Stimulated activated CD8-positive, alpha-beta memory T cell treated with anti-CD3 and anti-CD28 coated beads, Interleukin-4, amount 100 ng/mL, for 24 hours (primary cell): ENCODE measurements at regions not wholly inside any gene's neighbourhood (a gene's known extent, or its start where the extent isn't known, plus 50 kb on each side); places are given as distances from the start of the nearest gene placed in this dataset.

Experiments
- DNase-seq: peaks from one replicate; pipeline ENCODE4 v3.0.0-alpha.2; 2020; ENCODE audit warnings: low read depth

GRCh38 chr10:4733150-4733842, 92.7 kb upstream of the AKR1E2 start:
- no peak for DNase-seq

GRCh38 chr10:4730998-4731397, 95.0 kb upstream of the AKR1E2 start:
- DNase-seq, result no peak

DNA sequence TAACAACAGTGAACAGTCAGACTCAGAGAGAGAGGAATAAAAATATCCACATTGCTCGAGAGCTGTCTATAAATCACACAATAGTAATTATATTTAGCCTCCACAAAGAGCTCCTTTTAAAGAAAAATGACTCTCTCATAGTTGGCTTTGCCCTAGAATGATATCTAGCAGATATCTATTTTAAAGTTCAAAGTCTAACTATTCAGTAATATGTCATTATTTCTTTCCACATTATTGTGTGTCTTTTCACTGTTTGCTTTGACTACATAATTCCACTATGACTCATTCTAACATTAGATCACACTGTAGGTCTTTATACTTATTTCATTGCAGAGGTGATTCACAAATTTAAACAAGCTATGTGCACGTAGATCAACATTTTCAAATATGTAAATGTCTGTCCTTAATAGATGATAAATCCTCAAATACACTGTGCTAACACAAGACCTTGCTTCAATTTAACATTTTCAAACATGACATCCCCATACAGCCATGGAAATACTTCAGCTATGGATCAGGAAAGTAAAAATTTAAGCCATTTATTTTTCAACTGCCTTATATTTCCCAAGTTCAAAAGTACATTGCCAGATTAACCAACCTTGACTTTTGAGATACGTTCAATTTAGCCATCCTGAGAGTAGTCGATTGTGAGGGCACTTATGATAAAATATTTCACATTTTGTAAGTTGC, 99.9 kb upstream of the AKR1E2 start:
- no peak for DNase-seq

- no peak for DNase-seq
Observed at GRCh38 chr10:4723860-4724259, 102.1 kb upstream of the AKR1E2 start.

DNA sequence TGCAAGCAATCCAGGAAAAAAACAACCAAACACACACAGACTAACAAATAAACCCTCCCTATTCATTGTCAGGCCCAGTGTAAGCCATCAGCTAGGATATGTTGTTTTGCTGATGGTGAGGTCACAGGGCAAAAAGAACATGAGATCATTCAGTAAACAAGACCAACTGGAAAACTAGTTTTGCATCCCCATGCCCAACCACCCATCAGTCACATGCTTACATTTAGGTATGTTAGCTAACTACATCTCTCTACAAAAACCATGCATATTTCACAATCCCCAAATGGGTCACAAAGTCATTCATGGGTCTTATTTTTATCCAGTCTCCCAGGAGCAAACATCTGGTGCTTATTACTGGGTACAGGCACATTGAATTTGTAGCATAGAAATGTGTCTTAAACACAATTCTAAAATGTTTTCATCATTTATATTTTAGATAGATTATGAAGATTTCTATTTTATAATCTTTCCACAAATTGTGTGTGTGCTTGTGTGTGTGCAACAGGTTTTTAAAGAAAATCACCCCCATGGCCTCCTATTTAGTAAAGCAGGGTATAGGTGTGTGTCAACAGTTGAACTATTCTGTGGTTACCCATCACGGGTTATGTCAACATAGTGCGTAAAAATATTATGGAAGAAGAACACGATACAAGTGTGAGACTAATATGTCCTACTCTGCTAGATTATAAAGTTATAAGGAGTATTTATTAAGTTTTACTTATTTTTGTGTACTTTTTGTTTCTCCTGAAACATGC, 103.8 kb upstream of the AKR1E2 start:
- DNase-seq, result no peak

- no peak for DNase-seq
Observed at GRCh38 chr10:4720463-4720862, 105.5 kb upstream of the AKR1E2 start.

- no peak for DNase-seq
Observed at GRCh38 chr10:4719671-4720070, 106.3 kb upstream of the AKR1E2 start.

DNA sequence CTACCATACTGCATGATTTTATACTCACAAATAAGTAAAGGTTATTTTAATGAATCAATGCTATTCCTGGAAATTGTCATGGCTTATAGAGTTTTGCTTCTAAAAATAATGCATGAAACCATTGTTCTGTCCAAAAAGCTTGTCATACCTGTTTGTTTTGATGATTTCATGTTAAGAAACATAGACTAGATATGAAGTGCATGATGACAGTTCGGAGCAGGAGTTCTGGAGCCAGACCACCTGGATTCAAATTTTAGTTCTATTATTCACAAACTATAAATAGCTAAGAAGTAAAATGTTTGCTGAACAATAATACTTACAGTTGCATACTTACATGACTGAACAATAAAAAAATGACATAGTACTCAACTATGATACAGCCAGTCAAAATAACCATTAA, 107.0 kb upstream of the AKR1E2 start:
- no peak for DNase-seq

DNA sequence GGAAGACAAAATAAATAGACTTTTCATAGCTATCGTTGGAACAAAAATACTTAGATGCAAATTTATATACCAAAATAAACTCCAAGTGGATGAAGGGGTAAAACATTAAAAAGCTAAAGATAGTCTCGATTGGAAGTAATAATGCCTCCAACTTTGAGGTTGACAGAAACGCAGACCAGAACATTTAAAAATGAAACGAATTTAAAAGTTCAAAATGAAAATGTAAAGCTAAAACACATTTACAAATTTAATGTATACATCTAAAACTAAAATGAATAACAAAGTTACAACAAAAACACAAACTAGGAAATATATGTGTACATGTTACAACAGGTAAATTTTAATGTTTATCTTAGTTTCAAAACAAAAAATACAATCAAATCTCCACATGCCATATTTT, 107.5 kb upstream of the AKR1E2 start:
- DNase-seq, result no peak

- DNase-seq, result no peak
Observed at GRCh38 chr10:4717670-4718069, 108.3 kb upstream of the AKR1E2 start.

DNA sequence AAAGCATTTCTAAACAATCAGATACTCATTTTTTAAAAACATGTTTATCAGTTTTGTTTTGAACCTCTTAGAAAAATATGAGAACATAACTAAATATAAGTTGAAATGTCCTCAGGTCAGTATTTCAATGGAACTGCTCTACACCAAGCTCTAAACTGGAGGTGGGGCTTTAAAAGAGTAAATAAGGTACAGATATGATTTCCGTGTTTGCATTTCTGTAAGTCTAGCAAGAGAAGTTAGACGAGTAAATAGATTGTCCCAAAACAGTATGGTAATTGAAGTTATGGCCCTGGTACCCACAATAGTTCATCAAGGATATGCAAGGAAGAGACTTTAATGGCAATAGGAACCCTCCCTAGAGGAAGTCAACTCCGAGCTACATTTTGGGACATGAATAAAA, 115.1 kb upstream of the AKR1E2 start:
- no peak for DNase-seq

GRCh38 chr10:4708123-4708759, 117.8 kb upstream of the AKR1E2 start:
- DNase-seq, result no peak

GRCh38 chr10:4707221-4707620, 118.8 kb upstream of the AKR1E2 start:
- no peak for DNase-seq

- DNase-seq, result no peak
Observed at GRCh38 chr10:4704034-4704545, 121.9 kb upstream of the AKR1E2 start.

DNA sequence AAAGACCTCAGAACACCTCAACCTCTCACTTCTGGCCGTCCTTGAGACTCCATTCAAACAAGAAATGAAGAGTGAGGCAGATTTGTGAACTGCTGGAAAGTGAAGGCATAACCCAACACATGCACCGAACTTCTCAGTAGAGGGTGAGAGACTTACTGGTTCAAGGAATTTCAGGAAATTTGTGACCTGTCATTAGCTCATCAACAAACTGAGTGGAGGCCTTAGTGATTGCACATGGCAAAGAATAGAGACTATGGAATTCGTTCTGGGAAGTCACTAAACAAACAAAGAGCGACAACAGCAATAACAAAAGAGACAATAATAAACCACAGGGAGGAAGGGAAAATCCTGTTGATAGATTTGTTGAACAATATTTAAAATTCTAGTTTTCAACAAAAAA, 125.0 kb upstream of the AKR1E2 start:
- no peak for DNase-seq

GRCh38 chr10:4699950-4700730, 125.9 kb upstream of the AKR1E2 start:
- DNase-seq, result no peak

DNA sequence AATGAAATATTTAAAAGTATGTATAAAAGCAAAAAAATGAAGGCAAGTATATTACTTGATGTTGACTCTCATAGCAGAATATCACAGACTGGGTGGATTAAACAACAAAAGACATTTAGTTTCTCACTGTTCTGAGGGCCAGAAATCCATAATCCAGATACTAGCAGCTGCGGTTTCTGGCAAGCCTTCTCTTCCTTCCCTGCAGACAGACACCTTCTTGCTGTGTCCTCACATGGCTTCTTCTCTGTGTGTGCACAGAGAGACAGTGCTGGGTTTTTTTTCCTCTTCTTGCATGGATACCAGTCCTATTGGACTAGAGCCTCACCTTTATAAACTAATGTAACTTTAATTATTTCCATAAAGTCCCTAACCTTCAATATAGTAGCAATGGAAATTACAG, 127.9 kb upstream of the AKR1E2 start:
- DNase-seq, result no peak

GRCh38 chr10:4696186-4696585, 129.8 kb upstream of the AKR1E2 start:
- no peak for DNase-seq

DNA sequence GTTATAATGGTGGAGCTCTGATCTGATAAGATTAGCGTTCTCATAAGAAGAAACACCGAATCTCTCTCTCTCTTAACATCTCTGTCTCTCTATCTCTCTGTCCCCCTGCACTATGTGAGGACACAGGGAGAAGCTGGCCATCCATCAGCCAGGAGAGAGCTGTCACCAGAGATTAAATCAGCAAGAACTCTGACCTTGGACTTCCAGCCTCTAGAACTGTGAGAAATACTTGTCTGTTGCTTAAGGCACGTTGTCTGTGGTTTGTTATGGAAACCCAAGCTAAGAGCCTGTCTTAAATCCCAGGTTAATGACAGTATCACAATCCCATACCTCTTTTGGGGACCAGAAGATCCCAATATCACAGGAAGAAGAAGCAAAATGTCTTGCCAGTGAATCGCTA, 132.0 kb upstream of the AKR1E2 start:
- no peak for DNase-seq

DNA sequence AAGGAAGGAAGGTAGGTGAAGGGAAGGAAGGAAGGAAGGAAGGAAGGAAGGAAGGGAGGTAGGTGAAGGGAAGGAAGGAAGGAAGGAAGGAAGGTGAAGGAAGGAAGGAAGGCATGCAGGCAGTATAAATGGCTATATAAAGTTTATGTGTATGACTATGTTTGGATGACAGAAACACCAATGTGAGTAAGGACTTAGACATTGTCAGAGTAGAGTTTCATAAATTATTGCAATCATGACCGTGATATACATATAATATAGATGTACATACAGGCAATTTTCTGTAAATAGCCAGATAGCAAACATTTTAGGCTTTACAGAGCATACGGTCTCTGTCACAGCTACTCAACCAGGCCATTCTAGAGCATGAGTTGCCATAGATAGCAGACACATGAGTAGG, 133.8 kb upstream of the AKR1E2 start:
- DNase-seq, result no peak

- no peak for DNase-seq
Observed at GRCh38 chr10:4691776-4692175, 134.2 kb upstream of the AKR1E2 start.

- no peak for DNase-seq
Observed at GRCh38 chr10:4691301-4691700, 134.7 kb upstream of the AKR1E2 start.
